ENCODE measurements at regions not wholly inside any gene's neighbourhood (a gene's known extent, or its start where the extent isn't known, plus 50 kb on each side); places are given as distances from the start of the nearest gene placed in this dataset.
"Not testable (repeated sequence)": the region's sequence is repeated elsewhere in the genome, so short reads cannot be mapped to it uniquely, and the experiment has no call there.

DNA sequence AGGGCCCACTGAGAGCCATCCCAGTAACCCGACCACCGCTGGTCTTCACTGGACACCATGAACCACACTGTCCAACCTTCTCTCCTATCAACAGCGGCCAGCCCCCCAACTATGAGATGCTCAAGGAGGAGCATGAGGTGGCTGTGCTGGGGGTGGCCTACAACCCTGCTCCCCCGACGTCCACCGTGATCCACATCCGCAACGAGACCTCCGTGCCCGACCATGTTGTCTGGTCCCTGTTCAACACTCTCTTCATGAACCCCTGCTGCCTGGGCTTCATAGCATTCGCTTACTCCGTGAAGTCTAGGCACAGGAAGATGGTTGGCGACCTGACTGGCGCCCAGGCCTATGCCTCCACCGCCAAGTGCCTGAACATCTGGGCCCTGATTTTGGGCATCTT lies 423.8 kb upstream of the EPHA5 start:
- DNase-seq, result no peak

GRCh38 chr4:66091786-66092185 lies 421.5 kb upstream of the EPHA5 start:
- DNase-seq, result no peak

GRCh38 chr4:66073961-66074360 lies 403.7 kb upstream of the EPHA5 start:
- DNase-seq, result no peak

GRCh38 chr4:66071911-66072310 lies 401.6 kb upstream of the EPHA5 start:
- no peak for DNase-seq

GRCh38 chr4:66062921-66063320 lies 392.6 kb upstream of the EPHA5 start:
- DNase-seq, result no peak

- DNase-seq, result no peak
These were observed 391.8 kb upstream of the EPHA5 start for GRCh38 chr4:66062044-66062443.

DNA sequence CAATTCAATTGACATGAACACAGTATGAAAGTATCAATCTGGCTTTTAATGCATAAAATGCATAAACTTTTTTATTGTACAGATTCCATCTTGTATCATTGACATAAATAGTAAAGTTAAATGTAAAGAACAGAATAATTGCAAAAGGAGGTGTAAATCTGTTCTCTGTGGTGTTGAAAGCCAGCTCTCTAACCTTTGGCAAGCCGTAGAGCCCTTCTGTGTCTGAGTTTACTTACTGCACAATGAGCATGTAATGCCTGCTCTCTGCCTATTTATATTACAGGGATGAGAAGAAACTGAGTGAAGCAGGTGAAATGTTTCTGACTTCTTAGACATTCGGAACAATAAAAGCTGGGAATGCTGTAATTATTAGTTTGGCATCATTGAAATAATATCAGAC lies 389.3 kb upstream of the EPHA5 start:
- DNase-seq, result no peak

- no peak for DNase-seq
These were observed 388.8 kb upstream of the EPHA5 start for GRCh38 chr4:66059136-66059535.

- DNase-seq, result no peak
These were observed 385.7 kb upstream of the EPHA5 start for GRCh38 chr4:66055999-66056398.

- no peak for DNase-seq
These were observed 382.1 kb upstream of the EPHA5 start for GRCh38 chr4:66052426-66052825.

- no peak for DNase-seq
These were observed 378.6 kb upstream of the EPHA5 start for GRCh38 chr4:66048861-66049260.

DNA sequence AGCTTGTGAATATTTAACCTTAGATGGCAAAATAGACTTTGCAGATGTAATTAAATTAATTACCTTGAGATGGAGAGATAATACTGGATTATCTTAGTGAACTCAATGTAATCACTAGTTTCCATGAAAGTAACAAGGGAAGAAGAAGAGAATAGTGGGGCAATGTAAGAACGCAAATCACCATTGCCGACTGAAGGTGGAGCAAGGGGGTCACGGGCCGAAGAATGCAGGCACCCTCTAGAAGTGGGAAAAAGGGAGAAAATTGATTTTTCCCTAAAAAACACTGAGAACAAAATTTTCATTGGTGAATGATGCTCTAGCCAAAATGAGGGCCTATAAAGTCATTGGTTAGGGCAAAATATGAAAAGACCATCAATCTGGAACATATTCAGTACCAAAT lies 375.6 kb upstream of the EPHA5 start:
- DNase-seq, result no peak

DNA sequence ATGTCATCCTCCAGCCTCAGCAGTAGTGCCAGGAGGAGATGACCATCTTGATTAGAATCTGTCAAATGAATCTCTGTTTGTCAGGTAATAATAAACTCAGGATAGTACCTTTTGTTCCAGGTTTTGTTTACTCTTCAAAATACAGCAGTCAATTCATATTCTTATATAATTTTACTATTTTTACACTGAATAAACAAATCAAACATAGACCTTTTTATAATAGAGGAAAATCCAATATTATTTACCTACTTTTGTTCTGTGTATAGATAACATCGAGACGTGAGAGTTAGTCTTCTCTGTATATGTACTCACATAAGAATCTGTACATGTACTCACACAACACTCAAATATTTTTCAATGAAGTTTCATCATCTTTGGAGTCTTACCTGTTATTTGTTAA lies 365.4 kb upstream of the EPHA5 start:
- DNase-seq, result no peak

GRCh38 chr4:66034671-66035070 lies 364.4 kb upstream of the EPHA5 start:
- DNase-seq, result no peak

GRCh38 chr4:66034262-66034661 lies 364.0 kb upstream of the EPHA5 start:
- no peak for DNase-seq

GRCh38 chr4:66032571-66032970 lies 362.3 kb upstream of the EPHA5 start:
- no peak for DNase-seq

DNA sequence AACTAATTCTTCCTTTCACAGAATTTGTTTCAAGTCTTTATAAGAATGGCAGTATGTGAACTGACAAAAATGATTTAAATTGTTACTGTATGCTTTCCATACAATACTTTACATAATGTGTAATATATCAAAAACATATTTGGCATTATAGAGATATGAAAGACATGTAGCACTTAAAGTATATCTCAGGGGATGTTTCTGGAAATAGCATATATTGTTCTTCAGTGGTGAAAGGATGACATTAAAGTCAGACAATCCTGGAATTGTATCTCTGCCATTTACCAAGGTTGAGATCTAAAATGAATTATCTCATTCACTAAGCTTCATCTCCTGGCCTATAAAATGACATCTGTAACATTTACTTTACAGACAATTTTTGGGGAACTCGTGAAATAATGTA lies 358.4 kb upstream of the EPHA5 start:
- no peak for DNase-seq

DNA sequence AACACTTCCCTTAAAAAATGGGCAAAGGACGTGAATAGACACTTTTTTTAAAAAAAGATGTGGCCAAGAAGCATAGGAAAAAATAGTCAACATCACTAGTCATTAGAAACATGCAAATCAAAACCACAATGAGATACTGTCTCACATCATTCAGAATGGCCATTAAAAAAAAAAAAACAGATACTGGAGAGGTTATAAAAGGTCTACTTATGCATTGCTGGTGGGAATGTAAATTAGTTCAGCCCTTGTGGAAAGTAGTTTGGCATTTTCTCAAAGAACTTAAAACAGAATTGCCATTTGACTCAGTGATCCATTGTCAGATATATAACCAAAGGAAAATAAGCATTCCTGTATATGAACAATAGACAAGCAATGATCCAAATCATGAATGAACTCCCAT lies 352.8 kb upstream of the EPHA5 start:
- DNase-seq, result no peak

DNA sequence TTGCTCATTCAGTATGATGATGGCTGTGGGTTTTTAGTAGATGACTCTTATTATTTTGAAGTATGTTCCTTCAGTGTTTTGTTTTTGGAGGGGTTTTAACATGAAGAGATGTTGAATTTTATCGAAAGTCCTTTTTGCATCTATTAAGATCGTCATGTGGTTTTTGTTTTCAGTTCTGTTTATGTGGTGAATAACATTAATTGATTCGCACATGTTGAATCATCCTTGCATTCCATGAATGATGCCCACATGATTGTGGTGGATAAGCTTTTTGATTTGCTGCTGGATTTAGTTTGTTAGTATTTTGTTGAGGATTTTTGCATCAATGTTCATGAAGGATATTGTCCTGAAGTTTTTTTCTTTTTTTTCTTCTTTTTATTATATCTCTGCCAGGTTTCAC lies 347.4 kb upstream of the EPHA5 start:
- DNase-seq, result no peak

- no peak for DNase-seq
These were observed 346.0 kb upstream of the EPHA5 start for GRCh38 chr4:66016240-66016639.

DNA sequence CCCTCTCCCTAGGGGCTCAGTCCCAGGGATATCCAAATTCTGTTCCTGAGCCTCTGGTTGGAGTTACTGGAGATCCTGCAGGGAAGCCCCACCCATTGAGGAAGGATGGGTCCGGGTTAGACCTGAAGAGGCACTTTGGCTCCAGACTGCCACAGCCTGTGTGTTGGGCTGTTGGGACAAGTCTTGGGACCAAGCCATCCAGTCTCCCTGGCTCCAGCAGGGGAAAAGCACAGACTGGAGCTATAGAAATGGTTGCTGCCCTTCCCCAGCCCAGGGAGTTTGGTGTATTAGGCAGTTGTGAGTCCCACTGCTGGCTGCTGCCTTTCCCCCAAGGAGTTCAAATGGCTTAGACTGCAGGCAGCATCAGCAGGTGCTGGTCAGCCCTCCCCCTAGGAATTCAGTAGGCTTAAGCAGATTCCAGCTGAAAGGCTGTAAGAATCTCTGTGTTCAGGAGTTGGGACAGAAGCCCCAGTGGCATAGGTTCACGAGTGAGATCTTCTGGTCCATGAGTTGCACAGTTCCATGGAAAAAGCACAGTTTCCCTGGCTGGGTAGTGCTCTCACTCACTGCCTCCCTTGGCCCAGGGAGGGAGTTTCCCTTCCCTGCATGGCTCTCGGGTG lies 344.0 kb upstream of the EPHA5 start:
- no peak for DNase-seq

GRCh38 chr4:66000510-66001117 lies 330.3 kb upstream of the EPHA5 start:
- DNase-seq, result no peak

- no peak for DNase-seq
These were observed 329.2 kb upstream of the EPHA5 start for GRCh38 chr4:65999518-65999871.

- not testable (repeated sequence) for DNase-seq
These were observed 328.7 kb upstream of the EPHA5 start for GRCh38 chr4:65998807-65999517.

GRCh38 chr4:65983061-65983460 lies 312.8 kb upstream of the EPHA5 start:
- DNase-seq, result no peak
